ENCODE measurements at regions not wholly inside any gene's neighbourhood (a gene's known extent, or its start where the extent isn't known, plus 50 kb on each side); places are given as distances from the start of the nearest gene placed in this dataset.

- TF ChIP-seq CTCF (conservative IDR thresholded peaks at IDR 0.05; ENCODE audit: control insufficient read depth, insufficient read depth, low read depth, low read length), result no peak
- no peak for DNase-seq (ENCODE audit: low read depth)
- H3K4me3 ChIP-seq (ENCODE audit: control insufficient read depth, low read depth, low read length), result no peak overlapping the region
Measured at GRCh38 chr2:41774011-41774605, 273.7 kb upstream of the PKDCC start.

GRCh38 chr2:41775366-41776025 is 272.3 kb upstream of the PKDCC start:
- no peak for TF ChIP-seq CTCF (conservative IDR thresholded peaks at IDR 0.05; ENCODE audit: control insufficient read depth, insufficient read depth, low read depth, low read length)
- H3K4me3 ChIP-seq (ENCODE audit: control insufficient read depth, low read depth, low read length), result no peak overlapping the region
- DNase-seq (ENCODE audit: low read depth), result no peak

GRCh38 chr2:41779888-41780287 is 267.9 kb upstream of the PKDCC start:
- H3K4me3 ChIP-seq (ENCODE audit: control insufficient read depth, low read depth, low read length), result no peak overlapping the region
- no peak for DNase-seq (ENCODE audit: low read depth)
- no peak for TF ChIP-seq CTCF (conservative IDR thresholded peaks at IDR 0.05; ENCODE audit: control insufficient read depth, insufficient read depth, low read depth, low read length)

GRCh38 chr2:41782306-41783158 is 265.3 kb upstream of the PKDCC start:
- DNase-seq (ENCODE audit: low read depth), result peak; percentile 37
- peak; percentile 83 for TF ChIP-seq CTCF (conservative IDR thresholded peaks at IDR 0.05; ENCODE audit: control insufficient read depth, insufficient read depth, low read depth, low read length)
- H3K4me3 ChIP-seq (ENCODE audit: control insufficient read depth, low read depth, low read length), result no peak overlapping the region

- no peak for TF ChIP-seq CTCF (conservative IDR thresholded peaks at IDR 0.05; ENCODE audit: control insufficient read depth, insufficient read depth, low read depth, low read length)
- H3K4me3 ChIP-seq (ENCODE audit: control insufficient read depth, low read depth, low read length), result no peak overlapping the region
- DNase-seq (ENCODE audit: low read depth), result no peak
Measured at GRCh38 chr2:41784496-41784895, 263.3 kb upstream of the PKDCC start.

GRCh38 chr2:41785251-41786022 is 262.4 kb upstream of the PKDCC start:
- no peak for TF ChIP-seq CTCF (conservative IDR thresholded peaks at IDR 0.05; ENCODE audit: control insufficient read depth, insufficient read depth, low read depth, low read length)
- H3K4me3 ChIP-seq (ENCODE audit: control insufficient read depth, low read depth, low read length), result no peak overlapping the region
- DNase-seq (ENCODE audit: low read depth), result no peak

Measured in fibroblast of mammary gland (primary cell).